ENCODE measurements at regions not wholly inside any gene's neighbourhood (a gene's known extent, or its start where the extent isn't known, plus 50 kb on each side); places are given as distances from the start of the nearest gene placed in this dataset.
"Not testable (repeated sequence)": the region's sequence is repeated elsewhere in the genome, so short reads cannot be mapped to it uniquely, and the experiment has no call there.

GRCh38 chr16:79950932-79951719 is 350.6 kb upstream of the MAF start:
- FAIRE-seq (peak; percentile 80), DNase-seq (ENCODE audit: low spot score) (peak; percentile 65)

DNA sequence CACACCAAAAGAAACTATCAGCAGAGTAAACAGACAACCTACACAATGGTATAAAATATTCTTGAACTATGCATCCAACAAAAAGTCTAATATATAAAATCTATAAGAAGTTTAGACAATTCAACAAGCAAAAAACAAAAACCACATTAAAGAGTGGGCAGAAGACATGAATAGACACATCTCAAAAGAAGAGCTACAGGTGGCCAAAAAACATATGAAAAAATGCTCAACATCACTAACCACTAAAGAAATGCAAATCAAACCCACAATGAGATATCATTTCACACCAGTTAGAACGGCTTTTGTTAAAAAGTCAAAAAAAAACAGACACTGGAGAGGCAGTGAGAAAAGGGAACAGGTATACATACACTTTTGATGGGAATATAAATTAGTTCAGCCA is 348.9 kb upstream of the MAF start:
- DNase-seq (ENCODE audit: low spot score) (no peak), FAIRE-seq (no peak)

DNA sequence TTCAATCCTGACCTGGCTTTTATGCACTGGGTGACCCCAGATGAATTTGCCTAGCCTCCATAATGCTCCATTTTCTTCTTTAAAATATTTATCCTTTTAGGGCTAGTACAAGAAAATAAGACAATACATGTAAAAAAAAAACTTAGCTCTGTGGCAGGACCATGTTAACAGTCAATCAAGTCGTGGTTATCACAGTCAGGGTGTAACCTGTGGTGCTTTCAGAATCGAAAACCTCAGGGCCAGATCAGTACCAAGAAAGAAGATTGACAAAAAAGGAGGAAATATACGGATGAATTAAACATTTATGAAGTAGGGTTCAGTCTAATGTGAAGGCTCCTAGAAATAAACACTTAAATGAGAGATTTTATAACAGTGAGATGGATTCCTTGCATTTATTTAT is 347.2 kb upstream of the MAF start:
- DNase-seq (ENCODE audit: low spot score), result no peak
- FAIRE-seq, result no peak

DNA sequence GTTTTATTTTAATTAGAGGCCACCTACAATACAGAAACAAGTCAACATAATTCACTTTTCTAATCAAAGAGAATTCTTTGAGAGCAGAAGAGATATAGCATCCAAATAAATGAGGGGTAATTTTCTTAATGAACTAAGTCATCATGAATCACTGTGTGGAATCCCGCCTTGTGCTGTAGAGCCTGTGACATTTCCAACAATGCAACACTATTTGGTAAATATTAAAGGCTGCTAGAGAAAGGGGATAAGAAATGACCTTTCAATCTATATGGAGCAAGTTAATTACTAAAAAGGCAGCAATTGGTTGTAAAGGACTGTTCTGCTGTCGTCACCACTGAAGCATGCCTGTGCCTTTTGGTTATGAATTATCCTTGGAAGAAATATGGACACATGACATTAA is 345.7 kb upstream of the MAF start:
- FAIRE-seq, result no peak
- DNase-seq (ENCODE audit: low spot score), result no peak

DNA sequence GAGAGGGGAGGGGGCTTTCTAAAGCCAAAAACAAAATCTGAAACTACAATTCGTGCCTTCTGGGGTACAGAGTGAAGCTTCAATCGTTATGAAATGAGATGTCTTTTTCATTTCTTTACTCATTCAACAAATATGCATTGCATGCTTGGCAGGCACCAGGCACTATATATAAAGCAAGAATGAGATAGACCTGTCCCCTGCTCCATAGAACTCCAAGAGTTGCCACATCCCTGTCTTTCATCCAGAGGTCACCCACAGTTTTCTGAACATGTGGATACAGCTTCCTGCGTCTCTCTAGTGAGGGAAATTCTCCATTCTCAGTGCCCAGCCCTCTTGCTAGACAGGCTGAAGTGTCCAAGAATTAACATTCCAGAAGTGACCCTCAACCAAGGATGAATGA is 343.2 kb upstream of the MAF start:
- FAIRE-seq, result no peak
- no peak for DNase-seq (ENCODE audit: low spot score)

- DNase-seq (ENCODE audit: low spot score), result no peak
- no peak for FAIRE-seq
Measured at GRCh38 chr16:79938575-79938974, 338.0 kb upstream of the MAF start.

DNA sequence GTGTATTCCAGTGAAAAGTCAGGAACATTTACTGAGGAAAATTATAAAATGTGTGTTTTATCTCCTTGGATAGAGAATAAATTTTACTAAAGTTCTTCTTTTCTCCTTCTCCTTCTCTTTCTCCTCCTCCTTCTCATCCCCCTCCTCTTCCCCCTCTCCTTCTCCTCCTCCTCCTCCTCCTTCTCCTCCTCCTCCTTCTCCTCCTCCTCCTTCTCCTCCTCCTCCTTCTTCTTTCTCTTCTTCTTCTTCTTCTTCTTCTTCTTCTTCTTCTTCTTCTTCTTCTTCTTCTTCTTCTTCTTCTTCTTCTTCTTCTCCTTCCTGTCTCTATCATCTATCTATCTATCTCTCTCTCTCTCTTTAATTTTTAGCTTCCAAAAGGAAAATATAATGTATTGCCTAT is 337.1 kb upstream of the MAF start:
- not testable (repeated sequence) for FAIRE-seq; DNase-seq (ENCODE audit: low spot score)

- DNase-seq (ENCODE audit: low spot score) (no peak), FAIRE-seq (no peak)
Measured at GRCh38 chr16:79933603-79934002, 333.1 kb upstream of the MAF start.

- no peak for FAIRE-seq
Measured at GRCh38 chr16:79932572-79932971, 332.0 kb upstream of the MAF start.

GRCh38 chr16:79931721-79932120 is 331.2 kb upstream of the MAF start:
- no peak for DNase-seq (ENCODE audit: low spot score)
- FAIRE-seq, result no peak

More at GRCh38 chr16:79932572-79932971, 332.0 kb upstream of the MAF start:
- no peak for DNase-seq (ENCODE audit: low spot score)

- DNase-seq (ENCODE audit: low spot score) (no peak), FAIRE-seq (no peak)
Measured at GRCh38 chr16:79929260-79929965, 328.9 kb upstream of the MAF start.

DNA sequence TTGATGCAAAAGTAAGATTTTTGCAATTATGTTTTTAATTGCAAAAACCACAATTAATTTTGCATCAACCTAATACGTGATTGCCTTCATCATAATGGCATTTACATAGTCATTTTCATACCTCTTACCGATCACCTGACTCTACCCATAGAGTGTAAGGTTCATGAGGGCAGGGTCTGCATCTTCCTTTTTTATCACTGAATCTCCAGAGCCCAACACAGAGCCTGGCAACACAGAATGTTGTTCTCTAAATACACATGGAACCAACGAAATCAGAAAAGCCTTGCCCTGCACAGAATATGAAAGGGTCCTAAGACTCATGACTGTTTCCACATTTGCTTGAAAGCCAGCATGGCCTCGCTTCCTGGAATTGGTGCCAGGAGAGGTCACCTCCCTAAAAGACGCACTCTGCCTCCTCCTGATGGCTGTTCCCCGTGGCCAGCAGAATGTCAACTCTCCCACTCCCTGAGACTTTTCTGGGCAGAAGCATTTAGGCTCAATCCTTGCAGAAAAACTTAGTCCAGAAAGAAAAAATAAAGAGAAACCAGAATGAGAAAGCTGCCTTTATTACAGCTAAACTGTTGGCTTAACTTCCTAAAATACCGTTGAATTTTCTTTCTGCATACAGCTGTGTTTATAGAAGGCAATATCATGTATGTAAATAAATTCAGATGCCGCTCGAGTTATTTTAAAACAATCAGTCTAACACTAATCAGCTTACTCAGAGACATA is 327.8 kb upstream of the MAF start:
- DNase-seq (ENCODE audit: low spot score), result no peak
- FAIRE-seq, result no peak

GRCh38 chr16:79926451-79927205 is 326.1 kb upstream of the MAF start:
- no peak for FAIRE-seq

GRCh38 chr16:79923431-79923830 is 322.9 kb upstream of the MAF start:
- DNase-seq (ENCODE audit: low spot score), result no peak
- no peak for FAIRE-seq

More at GRCh38 chr16:79926451-79927205, 326.1 kb upstream of the MAF start:
- no peak for DNase-seq (ENCODE audit: low spot score)

GRCh38 chr16:79920685-79921084 is 320.1 kb upstream of the MAF start:
- DNase-seq (ENCODE audit: low spot score), result no peak
- FAIRE-seq, result no peak

GRCh38 chr16:79918916-79919315 is 318.4 kb upstream of the MAF start:
- FAIRE-seq (no peak), DNase-seq (ENCODE audit: low spot score) (no peak)

DNA sequence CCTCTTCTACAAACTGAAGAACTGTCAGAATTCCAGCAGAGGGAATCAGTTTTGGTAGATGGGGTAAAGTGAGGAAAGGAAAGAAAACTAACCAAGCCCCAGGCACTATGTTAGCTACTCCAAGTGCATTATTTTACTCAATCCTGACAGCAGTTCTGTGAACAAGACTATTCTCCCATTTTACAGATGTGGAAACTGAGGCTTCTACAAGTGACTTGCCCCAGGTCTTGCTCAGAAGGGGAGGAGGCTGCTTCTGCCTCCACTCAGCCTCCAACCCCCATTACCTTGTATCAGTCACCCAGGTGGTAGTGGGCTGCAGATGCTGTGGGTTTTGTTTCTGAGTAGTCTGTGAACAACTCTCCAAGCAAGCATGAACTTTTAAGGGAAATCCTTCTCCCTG is 315.2 kb upstream of the MAF start:
- FAIRE-seq (no peak), DNase-seq (ENCODE audit: low spot score) (no peak)

- FAIRE-seq (no peak), DNase-seq (ENCODE audit: low spot score) (no peak)
Measured at GRCh38 chr16:79914961-79915720, 314.6 kb upstream of the MAF start.

DNA sequence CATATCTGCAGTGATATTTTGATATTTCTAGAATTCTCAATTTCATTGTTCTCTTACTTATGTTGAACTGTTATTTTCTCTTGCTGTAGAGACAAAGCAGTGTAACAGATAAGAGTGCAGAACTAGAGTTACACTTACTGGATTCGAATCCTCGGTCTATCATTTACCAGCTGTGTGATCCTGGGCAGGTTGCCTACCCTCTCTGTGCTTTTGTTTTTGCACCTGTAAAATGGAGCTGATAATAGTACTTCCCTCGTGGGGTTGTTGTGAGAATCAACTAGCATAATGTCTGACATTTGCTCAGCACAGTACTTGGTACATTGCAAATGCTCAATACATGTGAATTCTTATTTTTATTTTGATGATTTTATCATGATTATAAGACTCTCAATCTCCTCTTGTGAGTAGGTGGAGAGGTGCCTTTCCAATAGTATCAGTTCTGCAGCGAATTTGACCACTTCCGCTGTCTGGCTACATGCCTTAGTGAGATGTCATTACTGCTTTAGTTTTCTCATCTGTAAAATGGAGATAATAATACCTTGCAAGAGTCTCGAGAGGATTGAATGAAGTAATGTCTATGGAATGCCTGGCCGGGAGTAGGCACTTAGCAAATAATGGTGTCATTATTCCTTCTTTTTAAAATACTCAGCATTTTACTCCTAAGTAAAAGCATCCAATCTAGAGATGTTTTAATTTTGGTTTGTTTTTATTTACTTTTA is 312.2 kb upstream of the MAF start:
- no peak for FAIRE-seq

DNA sequence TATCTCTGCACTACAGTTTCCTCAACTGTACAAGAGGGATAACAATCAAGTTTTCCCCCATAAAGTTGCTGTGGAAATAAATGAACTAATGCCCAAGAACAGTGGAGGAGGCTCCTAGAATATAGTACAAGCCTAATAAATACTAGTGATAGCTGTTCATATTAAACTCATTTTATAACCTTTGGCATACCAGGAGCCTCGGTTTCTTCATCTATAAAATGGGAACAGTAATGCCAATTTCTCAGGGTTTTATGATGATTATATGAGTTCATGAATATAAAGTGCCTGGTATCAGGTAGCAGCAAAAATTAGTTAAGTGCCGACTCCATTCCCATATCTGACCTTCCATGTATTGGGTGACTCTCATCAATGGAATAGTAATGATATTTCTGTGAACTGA is 311.1 kb upstream of the MAF start:
- FAIRE-seq, result no peak

More for the DNA sequence above, 312.2 kb upstream of the MAF start:
- peak; percentile 55 for DNase-seq (ENCODE audit: low spot score)

More for the DNA sequence above, 311.1 kb upstream of the MAF start:
- DNase-seq (ENCODE audit: low spot score), result no peak

Measured in RCC 7860 (cell line).